GM18867 (cell line): ENCODE measurements at regions not wholly inside any gene's neighbourhood (a gene's known extent, or its start where the extent isn't known, plus 50 kb on each side); places are given as distances from the start of the nearest gene placed in this dataset.
"Not testable (repeated sequence)": the region's sequence is repeated elsewhere in the genome, so short reads cannot be mapped to it uniquely, and the experiment has no call there.

Experiments
- ATAC-seq: cut with Tn5 transposase; IDR thresholded peaks from one replicate; pipeline ENCODE4 v1.9.1; 2021; ENCODE audit warnings: mild to moderate bottlenecking, moderate library complexity; ENCODE audit not compliant: unreplicated experiment

DNA sequence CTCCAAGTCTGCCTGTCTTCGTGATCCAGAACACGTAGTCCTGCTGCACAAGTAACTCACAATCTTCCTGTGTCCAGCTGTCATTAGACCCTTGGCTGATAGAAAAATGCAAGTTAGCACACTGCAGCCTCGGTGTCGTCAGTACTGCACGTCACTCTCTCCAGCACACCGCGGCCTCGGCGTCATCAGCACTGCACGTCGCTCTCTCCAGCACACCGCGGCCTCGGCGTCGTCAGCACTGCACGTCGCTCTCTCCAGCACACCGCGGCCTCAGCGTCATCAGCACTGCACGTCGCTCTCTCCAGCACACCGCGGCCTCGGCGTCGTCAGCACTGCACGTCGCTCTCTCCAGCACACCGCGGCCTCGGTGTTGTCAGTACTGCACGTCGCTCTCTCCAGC is 160.0 kb downstream of the FOXL1 start:
- ATAC-seq, result not testable (repeated sequence)

DNA sequence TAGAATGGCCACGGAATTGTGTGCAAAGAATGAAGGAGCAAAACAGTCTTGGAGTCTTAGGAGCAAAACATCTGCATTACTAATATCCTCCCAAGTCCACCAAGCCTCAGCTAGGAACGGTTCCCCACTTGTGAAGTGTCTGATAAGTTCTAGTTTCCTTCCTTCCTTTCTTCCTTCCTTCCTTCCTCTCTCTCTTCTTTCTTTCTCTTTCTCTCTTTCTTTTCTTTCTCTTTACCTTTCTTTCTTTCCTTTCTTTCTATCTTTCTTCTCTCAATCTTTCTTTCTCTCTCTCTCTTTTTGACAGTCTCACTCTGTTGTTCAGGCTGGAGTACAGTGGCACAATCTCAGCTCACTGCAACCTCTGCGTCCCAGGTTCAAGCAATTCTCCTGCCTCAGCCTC is 160.8 kb downstream of the FOXL1 start:
- ATAC-seq, result no peak

DNA sequence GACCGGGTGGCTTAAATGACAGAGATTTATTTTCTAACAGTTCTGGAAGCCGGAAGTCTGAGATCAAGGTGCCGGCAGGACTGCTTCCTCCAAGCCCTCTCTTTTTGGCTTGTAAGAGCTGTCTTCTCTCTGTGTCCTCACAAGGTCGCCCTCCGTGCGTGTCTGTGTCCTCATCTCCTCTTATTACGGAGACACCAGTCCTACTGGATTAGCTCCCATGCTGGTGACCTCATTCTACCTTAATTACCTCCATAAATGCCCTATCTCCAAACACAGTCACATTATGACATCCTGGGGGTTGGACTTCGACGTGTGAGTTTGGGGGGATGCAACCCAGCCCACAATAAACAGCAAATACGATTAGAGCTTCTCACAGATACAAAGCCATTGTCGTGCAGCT is 161.5 kb downstream of the FOXL1 start:
- ATAC-seq, result no peak

DNA sequence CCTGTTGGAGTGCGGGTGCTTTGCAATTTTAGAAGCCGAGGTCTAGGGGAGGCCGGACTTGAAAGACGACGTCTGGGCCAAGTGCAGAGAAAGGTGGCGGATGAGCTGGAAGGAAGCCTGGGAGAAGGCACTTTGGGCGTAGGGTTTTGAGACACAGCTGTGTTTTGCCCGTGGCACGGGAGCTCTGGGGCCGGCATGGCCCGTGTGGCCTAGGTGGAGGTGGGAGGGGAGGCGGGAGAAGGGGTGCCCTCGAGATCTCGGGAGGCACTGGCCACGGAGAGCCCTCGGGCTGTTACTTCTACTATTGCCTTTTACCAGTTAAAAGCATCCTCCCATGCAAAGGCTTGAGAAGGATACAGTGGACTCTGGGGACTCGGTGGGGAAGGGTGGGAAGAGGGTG is 161.9 kb downstream of the FOXL1 start:
- ATAC-seq, result no peak

GRCh38 chr16:86740906-86741799 is 162.8 kb downstream of the FOXL1 start:
- ATAC-seq, result no peak

DNA sequence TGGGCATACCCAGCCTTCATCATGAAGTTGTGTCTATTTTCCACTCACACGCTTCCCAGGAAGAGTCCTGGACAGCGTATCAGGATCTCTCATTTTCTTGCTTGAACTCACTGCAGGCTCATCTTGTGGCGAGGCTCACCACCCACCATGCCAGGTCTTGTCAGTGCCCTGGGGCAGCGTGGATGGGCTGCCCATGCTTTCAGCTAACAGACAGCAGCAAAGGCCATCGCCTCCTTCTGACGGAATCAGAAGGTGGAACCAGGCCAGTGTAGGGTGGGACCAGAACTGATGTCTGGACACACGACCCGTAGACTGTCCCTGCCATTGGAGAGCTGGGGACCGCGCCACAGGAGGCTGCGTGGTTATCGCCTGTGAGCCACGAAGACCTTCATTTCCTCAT is 169.4 kb downstream of the FOXL1 start:
- ATAC-seq, result no peak

DNA sequence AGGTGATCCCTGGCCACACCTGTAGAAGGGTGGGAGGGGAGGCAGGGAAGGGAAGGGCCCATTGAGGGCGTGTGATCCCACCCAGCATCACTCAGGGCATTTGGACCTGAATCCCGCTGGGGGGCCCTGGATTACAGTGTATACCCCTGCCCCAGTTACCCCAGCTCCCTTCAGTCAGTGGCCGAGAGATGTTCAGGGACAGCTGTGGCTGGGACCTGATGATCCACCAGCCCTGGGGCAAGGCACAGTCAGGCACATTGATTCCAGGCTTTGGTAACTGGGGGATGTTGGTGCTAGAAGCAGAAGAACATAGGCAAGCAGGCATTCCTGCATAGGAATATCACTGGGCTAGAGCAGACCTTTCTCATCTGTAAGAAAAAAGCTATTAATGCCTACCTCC is 170.3 kb downstream of the FOXL1 start:
- no peak for ATAC-seq

DNA sequence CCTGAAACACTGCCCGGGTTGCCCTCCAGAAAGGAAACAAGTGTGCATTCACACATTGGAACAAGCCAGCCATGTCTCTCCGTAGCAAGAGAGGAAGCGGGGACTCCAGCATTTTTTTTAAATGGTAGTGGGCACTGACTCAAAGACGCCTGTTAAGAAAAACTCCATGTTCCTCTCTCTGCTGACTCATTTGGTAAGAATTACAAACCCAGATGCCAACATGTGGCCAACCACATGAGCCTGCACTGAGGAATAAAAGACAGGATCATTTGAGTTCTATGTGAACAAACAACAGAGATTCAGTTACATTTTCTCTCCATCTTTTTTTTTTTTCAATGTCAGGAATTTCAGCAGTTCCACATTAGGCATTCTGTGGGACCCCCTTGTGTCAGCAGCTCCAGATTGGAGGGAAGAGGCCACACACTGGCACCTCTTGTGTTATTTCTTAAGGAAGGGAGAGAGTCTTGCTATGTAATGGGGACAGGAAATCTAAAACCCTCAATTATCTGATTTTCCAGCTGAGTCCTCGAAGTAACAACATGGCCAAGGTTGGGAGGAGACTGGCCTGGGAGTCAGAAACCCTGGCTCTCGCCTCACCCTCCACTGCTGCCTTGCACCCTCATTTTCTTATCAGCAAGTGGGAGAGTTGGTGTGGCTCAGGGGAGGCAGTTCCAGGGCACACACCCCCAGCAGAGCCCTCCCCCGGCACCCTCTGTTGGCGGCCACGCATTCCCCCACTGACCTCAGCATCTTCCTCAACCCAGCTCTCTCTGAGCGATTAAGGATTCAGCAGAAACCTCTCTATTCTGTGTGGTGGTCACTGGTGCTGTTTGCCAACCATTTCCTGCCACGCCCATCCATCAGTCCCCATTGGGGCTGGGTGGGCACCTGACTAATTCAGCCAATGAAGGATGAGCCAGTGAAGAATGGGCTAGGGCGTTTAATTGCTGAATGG is 173.0 kb downstream of the FOXL1 start:
- no peak for ATAC-seq

- ATAC-seq, result no peak
Observed at GRCh38 chr16:86752582-86753175, 174.3 kb downstream of the FOXL1 start.

DNA sequence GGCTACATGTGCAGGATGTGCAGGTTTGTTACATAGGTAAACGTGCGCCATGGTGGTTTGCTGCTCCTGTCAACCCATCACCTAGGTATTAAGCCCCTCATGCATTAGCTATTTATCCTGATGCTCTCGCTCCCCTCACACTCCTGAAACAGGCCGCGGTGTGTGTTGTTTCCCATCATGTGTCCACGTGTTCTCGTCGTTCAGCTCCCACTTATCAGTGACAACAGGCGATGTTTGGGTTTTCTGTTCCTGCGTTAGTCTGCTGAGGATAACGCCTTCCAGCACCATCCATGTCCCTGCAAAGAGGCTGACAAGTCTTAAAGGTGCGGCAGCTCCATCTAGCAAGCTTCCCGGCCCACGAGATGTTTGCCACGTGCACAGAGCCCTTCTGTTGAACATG is 175.1 kb downstream of the FOXL1 start:
- ATAC-seq, result no peak

- ATAC-seq, result no peak
Observed at GRCh38 chr16:86755571-86756006, 177.2 kb downstream of the FOXL1 start.

DNA sequence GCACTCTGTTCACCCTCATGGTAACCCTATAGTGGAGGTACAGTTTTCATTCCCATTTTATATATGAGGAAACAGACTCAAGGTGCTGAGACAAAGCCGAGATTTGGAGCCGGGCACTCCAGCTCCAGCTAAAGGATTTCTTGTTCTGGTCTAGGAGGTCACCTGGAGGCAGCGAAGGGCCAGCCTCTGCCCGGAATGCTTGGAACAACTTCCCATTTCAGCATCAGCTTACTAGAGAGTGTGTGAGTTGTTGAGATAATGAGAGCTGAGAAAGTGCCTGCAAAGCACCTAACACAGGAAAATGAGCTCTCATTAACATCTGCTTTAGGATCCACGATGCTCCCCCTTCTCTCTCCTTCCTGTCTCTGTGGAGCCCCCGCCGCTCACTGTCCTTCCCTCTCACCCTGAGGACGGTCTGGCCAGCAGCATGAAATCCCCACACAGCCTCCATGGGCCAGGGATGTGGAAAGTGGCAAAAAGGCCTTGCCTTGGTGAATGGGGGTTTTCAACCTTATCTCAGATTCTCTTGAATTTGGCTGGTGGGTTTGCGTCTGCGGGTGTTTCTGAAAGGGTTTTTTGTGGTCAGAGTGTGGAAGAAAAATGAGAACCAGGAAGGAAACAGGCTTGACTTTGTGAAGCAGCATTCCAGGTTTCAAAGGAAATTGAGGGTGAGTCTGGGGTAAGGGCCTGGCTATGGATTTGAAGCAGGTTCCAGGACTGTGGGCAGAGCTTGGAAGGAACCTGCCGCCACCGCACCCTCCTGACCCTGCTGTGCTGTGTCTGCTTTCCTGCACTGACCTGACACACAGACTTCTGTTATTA is 178.7 kb downstream of the FOXL1 start:
- ATAC-seq, result no peak

DNA sequence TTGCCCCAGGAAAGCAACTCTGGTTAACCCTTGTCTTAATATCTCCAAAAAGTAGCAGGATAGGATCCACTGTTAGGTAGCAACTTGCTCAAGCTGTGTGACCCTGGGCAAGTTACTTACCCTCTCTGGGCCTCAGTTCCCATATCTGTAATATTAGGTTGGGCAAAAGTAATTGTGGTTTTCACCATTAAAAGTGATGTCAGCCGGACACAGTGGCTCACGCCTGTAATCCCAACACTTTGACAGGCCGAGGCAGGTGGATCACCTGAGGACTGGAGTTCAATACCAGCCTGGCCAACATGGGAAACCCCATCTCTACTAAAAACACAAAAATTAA is 179.3 kb downstream of the FOXL1 start:
- ATAC-seq, result no peak

DNA sequence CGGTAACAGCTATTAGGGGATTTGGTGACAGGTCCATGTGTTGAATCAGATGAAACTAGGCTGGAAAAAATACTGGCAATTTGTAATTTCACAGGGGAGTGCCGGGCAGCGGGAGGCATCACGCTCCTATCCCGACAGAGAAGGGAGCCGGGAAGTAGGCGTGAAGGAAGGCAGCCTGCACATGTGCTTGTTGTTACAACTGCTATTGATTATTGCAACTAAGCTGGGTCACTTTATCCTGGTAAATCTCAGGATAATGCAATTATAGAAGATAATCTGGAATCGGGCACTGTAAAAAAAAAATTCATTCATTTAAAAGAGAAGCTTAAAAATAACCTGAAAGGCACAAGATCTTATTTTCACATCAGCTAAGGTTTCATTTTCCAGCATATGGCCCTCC is 180.6 kb downstream of the FOXL1 start:
- ATAC-seq, result no peak

- no peak for ATAC-seq
Observed at GRCh38 chr16:86761111-86762031, 183.0 kb downstream of the FOXL1 start.

DNA sequence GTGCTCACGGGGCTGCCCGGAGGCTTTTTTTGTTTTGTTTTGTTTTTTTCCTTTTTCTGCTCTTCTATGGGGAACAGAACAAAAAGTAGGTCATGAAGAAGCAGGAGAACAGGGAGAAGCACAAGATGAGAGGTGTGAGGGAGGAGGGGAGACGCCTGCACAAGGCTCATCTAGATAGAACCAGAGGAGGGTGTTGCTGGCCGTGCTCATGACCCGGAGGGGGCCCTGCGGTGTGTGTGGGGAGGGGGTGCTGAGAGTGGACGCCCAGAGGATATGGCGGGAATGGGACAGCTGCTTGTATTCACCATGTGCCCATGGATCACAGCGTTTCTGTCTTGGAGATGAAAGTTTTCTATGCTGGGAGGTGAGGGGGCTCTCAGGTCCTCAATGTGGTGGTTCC is 183.7 kb downstream of the FOXL1 start:
- ATAC-seq, result no peak

DNA sequence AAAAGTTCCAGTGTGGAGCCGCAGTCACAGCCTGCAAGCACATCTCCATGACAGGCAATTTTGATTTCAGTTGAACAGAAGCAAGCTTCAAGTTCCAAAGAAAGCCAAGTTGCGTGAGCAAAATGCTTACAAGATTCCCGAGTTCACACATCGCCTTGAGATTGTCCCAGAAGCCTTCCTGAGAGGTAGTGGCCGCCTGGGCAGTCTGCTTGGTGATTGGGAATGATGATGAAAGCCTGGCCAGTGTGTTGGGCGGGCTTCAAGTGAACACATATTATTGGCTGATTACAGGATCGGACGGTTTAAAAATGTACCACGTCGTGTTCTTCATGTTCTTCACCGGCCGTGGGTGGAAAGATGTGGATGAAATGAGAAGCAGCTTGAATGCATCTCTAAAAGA is 185.5 kb downstream of the FOXL1 start:
- ATAC-seq, result no peak

- no peak for ATAC-seq
Observed at GRCh38 chr16:86764551-86764950, 186.2 kb downstream of the FOXL1 start.

- ATAC-seq, result no peak
Observed at GRCh38 chr16:86765389-86766026, 187.2 kb downstream of the FOXL1 start.
